H54 (cell line): ENCODE measurements at regions not wholly inside any gene's neighbourhood (a gene's known extent, or its start where the extent isn't known, plus 50 kb on each side); places are given as distances from the start of the nearest gene placed in this dataset.

Source experiments
- DNase-seq: peaks from one replicate; pipeline ENCODE4 v3.0.0; 2011; ENCODE audit warnings: low spot score, mixed read lengths; ENCODE audit not compliant: insufficient read length
- FAIRE-seq: peaks from 3 replicates; lab custom pipeline; 2011; peaks lifted over from hg19 to GRCh38; lab: Jason Lieb, UNC
- POLR2A ChIP-seq: IDR thresholded peaks from 2 replicates; pipeline ENCODE4 v1.6.1; 2011; ENCODE audit warnings: low read depth, mild to moderate bottlenecking, low read length

DNA sequence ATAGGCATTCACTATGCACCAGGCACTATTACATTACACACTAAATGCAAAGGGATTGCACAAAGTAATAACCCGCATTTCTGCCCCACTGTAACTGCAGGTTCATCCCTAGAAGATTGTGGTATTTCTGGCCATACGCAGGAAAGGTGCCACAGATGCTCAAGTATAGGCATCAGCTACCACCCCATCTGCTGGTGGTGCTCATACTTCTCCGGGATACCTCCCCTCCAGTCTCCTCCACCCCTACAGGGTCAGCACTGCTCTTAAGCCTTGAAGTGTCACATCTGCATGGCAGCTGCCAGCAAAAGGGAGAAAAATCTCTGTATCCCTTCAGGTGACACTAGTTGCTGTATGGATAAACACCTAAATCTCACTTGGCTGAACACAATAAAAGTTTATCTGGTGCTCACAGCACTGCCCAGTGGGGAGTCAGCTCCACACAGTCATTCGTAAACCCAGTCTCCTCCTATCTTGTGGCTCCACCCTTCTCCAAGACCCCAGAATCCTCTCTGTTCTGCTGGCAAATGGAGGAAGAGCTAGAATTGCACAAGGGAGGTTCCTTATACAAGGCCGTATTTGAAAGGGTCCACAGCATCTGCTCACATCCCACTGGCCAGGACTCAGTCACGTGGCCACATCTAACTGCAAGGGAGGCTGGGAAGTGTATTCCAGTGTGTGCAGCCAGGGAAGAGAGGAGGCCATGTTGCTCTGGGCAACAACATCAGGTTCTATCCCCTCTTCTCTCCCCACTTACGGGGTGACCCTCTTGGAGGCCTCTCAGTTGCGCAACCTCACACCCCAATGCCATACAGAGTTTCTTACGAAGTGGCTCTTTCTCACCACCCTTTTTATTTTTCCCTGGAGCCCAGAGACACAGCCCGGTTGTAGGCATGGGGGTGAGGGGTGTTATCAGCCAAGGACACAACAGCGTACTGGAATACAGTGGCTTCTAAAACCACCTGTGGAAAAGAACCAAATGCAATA is 114.7 kb downstream of the BUD13 start:
- DNase-seq, result no peak
- TF ChIP-seq POLR2A, result no peak
- no peak for FAIRE-seq

DNA sequence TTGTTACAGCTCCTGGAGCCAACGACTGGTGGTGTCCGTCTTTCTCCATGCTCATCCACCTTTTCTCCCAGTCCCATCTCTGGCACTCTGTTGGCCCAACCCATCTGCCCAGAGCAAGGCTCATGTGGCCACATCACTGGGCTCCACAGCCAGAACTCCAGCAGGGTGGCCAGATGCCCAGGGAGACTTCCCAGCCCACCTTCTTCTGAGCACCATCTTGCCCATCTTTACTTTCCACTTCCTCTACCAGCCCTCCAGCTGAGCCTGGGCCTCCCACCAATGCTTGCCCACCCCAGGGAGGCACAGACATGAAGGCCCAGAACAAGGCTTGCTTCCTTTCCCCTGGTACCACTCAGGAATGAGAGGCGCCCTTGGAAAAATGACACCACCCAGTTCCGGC is 116.8 kb downstream of the BUD13 start:
- TF ChIP-seq POLR2A, result no peak
- FAIRE-seq (no peak), DNase-seq (no peak)

DNA sequence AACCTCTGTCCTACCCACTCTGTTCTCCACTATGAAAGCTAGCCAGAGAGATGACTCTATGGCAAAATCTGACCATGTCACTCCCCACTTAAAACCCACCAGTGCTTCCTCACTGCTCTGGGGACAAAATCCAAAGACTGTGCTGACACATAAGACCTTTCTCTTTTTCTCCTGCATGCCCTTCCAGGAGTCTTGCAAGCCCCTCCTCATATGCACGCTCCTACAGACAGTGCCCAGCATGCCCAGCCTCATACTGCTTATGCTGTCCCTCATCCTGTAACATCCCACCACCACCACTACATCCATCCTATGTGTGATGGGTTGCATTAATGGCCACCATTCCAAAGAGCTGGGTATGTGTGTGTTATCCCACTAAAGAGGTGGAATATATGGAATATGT is 118.3 kb downstream of the BUD13 start:
- DNase-seq (no peak), FAIRE-seq (no peak)
- no peak for TF ChIP-seq POLR2A

DNA sequence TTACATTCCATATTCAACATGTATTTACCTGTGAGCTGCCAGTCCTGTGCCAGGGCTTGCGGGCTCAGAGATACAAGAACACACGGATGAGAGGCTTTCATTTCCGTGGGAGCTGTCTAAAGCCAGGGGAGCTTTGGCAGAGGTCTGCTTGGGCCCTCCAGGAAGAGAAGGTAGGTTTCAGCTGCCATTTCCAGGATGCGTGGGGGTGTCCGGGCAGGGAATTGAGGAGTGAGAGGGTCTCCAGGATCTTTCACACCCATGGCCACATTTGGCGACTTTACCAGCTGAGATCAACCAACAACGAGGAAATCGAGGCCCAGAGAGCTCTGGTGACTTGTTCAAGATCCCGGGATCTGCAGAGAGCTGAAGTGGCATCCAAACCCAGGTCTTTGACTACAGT is 119.6 kb downstream of the BUD13 start:
- DNase-seq (no peak), FAIRE-seq (no peak)
- no peak for TF ChIP-seq POLR2A

DNA sequence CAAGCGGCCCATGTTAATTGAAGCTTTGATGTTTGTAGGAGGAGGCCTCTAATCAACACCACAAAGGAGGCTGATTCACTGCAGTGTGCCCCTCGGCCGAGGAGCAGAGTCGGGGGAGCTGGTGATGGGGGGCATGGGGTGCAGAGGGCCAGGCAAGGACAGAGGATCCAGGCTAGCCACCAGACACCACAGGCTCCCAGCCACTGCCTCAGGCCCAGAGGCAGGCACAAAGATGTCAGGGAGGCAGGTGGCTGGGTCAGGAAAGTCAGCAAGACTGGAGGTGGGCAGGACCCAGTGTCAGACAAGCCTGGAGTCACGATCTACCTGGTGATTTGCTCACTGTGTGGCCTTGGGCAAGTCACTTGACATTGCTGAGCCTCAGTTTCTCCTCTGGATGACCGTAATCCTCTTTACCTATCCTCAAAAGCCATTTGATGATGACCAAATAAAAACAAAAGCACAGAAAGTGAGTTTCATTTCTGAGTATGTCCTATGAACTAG is 121.0 kb downstream of the BUD13 start:
- FAIRE-seq (no peak), DNase-seq (no peak)
- TF ChIP-seq POLR2A, result no peak

DNA sequence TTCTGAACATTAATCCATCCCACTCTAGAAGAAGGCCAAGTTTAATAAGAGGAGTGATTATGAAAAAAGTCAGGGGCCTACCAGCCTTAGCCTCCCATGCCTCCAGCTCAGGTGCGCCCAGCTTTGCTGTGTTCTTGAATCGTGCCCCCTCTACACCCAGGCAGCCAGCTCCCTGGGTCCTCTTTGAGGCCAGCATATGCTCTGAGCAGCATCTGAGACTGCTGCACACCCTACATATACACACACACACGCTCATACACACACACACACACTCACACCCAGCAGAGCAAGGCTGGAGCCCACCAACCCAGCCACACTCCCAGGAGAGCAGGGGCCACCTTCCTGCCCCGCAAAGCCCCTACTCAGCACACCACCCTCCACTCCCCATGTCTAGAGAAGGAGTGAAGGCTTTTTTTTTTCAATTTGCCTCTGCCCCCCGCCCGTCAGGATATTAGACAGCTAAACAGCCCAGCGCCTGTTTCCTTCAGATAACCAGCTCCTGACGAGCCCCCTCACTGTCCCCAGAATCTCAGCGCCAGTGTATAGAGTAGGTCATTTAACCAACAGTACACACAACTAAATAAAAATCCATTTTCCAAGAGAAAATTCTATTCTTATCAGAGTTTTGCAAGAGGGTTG is 121.6 kb downstream of the BUD13 start:
- no peak for FAIRE-seq
- TF ChIP-seq POLR2A, result no peak
- no peak for DNase-seq

DNA sequence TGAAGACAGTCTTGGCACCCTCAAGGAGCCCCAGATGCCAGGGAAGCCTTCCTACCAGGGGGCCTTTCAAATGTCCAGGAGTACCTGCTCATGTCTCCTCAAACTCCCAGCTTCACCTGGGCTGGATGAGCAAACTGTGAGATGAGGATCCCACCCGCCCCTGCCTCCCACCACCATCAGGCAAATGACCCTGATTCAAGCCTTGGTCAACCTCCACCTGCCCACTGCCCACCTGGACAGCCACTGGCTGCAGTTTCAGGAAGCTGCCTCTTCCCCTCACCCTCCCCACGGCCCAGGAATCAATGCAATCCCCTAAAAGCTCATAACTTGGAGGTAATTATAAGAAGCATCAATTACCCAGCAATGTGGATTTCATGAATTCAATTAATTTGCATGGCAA is 122.7 kb downstream of the BUD13 start:
- TF ChIP-seq POLR2A, result no peak
- no peak for FAIRE-seq
- no peak for DNase-seq

DNA sequence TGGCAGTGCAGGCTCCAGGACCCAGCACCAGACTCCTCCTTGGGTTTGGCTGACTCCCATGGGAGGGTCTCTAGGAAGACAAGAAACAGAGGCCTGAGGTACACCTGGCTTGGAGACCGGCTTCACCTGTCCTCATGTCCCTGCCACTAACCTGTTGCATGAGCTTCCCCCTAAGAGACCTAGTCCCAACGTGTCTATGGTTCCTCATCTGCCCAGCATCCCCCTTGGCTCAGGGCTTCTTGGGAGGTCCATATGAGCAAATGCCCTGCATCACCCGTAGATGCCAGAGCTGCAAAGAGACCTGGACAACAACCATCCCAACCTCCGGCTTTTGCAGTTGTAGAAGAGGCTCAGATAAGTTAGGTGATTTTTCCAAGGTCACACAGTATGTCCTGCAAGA is 123.5 kb downstream of the BUD13 start:
- FAIRE-seq, result no peak
- no peak for TF ChIP-seq POLR2A

DNA sequence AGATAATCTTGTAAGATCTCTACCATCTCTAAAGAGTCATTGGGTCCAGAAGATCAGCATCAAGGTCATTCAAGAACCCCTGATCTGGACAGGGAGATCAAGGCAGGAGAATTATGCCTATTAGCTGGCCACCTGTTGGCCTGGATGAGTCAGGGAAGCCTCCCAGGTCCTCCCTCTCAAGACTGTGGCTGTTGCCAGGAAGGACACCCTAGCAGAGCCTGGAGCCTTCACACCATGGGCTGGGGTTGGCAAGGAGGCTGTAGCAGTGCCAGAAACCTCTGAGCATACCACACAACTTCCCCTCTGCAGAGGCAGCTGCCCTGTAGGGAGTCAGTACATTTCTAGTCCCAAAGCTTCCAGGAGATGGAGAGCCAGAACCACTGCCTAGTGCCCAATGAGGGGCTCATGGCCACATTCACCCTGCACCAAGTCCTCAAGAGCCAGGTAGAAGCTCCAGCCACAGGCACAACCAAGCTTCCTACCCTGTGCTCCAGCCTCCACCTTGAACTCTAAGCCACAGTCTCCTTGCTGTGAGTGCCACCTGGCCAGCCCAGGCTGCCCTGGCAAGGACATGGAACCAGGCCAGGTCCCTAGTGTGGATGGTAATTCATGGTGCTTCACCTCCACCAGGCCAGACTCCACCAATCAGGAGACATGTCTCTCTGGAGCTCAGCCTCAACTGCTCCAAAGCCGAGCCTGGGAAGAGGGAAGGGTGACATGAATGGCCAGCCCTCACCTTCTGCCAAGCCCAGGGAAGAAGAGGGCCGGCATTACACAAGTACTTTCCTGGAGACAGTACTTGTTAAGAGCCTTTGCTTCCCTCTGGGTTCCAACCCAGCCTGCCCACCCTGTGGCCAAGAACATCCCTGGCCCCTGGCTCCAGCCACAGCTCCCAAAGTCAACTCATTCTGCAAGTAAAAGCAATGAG is 124.3 kb downstream of the BUD13 start:
- DNase-seq (no peak), FAIRE-seq (no peak)
- TF ChIP-seq POLR2A, result no peak

More for the DNA sequence above, 123.5 kb downstream of the BUD13 start:
- no peak for DNase-seq

DNA sequence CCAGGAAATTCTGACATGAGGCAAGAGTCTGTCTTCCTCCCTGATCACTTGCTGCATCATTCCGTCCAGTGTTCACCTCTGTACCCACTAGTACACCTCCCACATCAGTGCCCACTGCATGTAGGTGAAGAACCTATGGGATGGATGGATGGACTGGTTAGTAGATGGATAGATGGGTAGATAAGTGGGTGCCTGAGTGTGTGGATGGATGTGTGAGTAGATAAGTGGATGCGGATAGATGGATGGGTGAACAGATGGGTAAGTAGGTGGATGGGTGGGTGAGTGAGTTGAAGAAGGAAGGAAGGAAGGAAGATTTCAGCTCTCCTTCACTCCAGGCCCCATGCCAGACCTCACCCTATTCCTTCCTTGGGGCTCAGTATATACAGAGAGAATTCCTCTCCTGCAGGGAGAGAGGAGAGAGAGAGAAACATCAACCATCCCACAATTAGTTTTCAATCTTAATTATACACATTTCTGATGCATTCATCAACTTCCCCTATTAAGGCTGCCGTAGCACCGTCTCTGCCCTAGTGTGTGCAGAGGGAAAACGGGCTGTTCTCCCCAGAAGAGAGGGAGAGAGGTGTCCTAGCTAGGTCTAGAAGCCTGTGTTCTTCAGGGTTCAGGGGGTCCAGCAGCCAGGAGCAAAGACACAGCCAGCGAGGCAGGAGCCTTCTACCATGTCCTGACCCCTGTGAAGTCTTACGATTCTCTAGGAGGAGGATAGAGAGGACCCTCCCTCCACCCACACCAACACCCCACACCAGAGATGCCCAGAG is 125.3 kb downstream of the BUD13 start:
- DNase-seq (no peak), FAIRE-seq (no peak)
- no peak for TF ChIP-seq POLR2A

DNA sequence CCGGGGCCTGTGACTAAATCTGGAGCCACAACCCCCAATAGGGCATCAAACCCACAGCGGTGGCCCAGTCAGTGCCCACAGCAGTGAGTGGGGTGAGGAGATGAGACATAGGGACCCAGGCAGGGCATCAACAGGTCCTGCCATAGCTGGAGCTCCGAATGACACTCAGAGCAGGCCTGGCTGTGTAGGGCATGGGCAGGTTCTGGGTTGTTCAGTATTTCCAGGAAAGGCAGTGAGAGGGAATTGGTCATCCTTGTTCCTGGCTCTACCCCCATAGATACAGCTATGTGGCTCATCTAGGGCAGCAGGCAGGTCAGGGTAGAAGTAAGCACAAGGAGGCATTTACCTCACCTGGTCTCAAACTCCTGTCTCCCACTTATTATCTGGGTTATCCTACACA is 126.6 kb downstream of the BUD13 start:
- FAIRE-seq (no peak), DNase-seq (no peak)
- no peak for TF ChIP-seq POLR2A

DNA sequence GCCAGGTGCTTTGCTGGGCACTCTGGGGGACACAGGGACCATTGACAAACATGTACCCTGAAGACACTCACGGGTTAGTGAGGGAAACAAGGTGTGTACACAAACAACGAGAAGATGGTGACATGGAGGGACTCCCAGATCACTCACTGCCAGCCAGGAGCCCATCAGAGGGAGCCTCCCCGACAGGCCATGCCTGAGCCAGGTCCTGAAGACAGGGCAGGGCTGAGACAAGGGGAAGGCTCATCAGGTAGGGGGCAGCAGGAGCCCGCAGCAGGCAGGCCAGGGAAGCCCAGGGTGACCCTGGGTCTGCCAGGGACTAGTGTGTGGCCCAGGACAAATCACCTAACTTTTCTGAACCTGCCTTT is 127.9 kb downstream of the BUD13 start:
- TF ChIP-seq POLR2A, result no peak
- DNase-seq (no peak), FAIRE-seq (no peak)
